HCT116 (cell line): ENCODE measurements at regions not wholly inside any gene's neighbourhood (a gene's known extent, or its start where the extent isn't known, plus 50 kb on each side); places are given as distances from the start of the nearest gene placed in this dataset.

Experiments used
- ATAC-seq: fragments of 200-7000 bp; cut with Tn5 transposase; 2 replicates; pipeline ENCODE4 v1.9.1; 2020; ENCODE audit warnings: mild to moderate bottlenecking, moderate library complexity
- BruUV-seq: library from RNA; stranded (reverse); fragments of 400-500 nt; replicated peaks from 2 replicates; lab custom pipeline; 2021; lab: Mats Ljungman, UMichigan
- CTCF ChIA-PET: fragments of 300-600 bp; sonication (Branson Sonifier 250); formaldehyde crosslinking; loops from one replicate; lab custom pipeline; 2021; ENCODE audit warnings: antibody characterized with exemption; lab: Charles Lee
- POLR2A ChIA-PET: fragments of 300-600, 350-600 bp; sonication (Branson Sonifier 250); formaldehyde crosslinking; loops from one replicate; lab custom pipeline; 2021; ENCODE audit warnings: antibody characterized with exemption; lab: Charles Lee
- RAD21 ChIA-PET, 2 experiments: fragments of 300-600 bp; sonication (Branson Sonifier 250); formaldehyde crosslinking; loops; one replicate each; lab custom pipeline; 2023; ENCODE audit warnings: low total read pairs in 2 of 2; ENCODE audit not compliant: uncharacterized antibody in 2 of 2, unreplicated experiment in 2 of 2, low non-redundant PET in 1 of 2; lab: Charles Lee
- DNase-seq: peaks from one replicate; pipeline ENCODE4 v3.0.0-alpha.2; 2010; ENCODE audit warnings: low read depth, low spot score
- H2AFZ ChIP-seq: fragments of 200-600 bp; shearing (Covaris generic), sonication (generic); 2 replicates; pipeline ENCODE4 v1.6.1; 2017; ENCODE audit warnings: low read depth, mixed run types, mixed read lengths, antibody characterized with exemption, low read length; ENCODE audit not compliant: poor library complexity, severe bottlenecking
- H3K27ac ChIP-seq: 2 replicates; pipeline ENCODE4 v1.5.1; 2012; ENCODE audit warnings: low read depth, low read length
- H3K27me3 ChIP-seq: fragments of 200-600 bp; sonication (generic); 2 replicates; pipeline ENCODE4 v1.6.1; 2016; ENCODE audit warnings: mixed run types, low read length, mixed read lengths; ENCODE audit not compliant: insufficient read depth
- H3K36me3 ChIP-seq, 2 experiments: fragments of 200-500 bp in 1 of 2; fragments of 200-600 bp in 1 of 2; sonication (Bioruptor generic) in 1 of 2; sonication (generic) in 1 of 2; 2 replicates each; pipeline versions ENCODE4 v1.5.1 to v1.6.1; 2014 to 2016; ENCODE audit warnings: low read length in 2 of 2, inconsistent platforms in 1 of 2, mixed read lengths in 1 of 2, mixed run types in 1 of 2; ENCODE audit not compliant: insufficient read depth in 2 of 2, control insufficient read depth in 1 of 2
- H3K4me1 ChIP-seq, 2 experiments: fragments of 200-600 bp in 1 of 2; sonication (generic) in 1 of 2; 2 replicates each; pipeline versions ENCODE4 v1.5.1 to v1.6.1; 2012 to 2017; ENCODE audit warnings: low read length in 2 of 2, inconsistent platforms in 1 of 2, mild to moderate bottlenecking in 1 of 2, mixed read lengths in 1 of 2, mixed run types in 1 of 2, moderate library complexity in 1 of 2; ENCODE audit not compliant: insufficient read depth in 2 of 2, control insufficient read depth in 1 of 2
- H3K4me2 ChIP-seq: fragments of 200-600 bp; sonication (generic); 2 replicates; pipeline ENCODE4 v1.6.1; 2017; ENCODE audit warnings: mixed run types, low read length, mixed read lengths
- H3K4me3 ChIP-seq, 2 experiments: fragments of 200-600 bp in 1 of 2; sonication (generic) in 1 of 2; replicated peaks in 1 of 2; 2 replicates each; pipeline ENCODE4 v1.5.1; 2011 to 2016; ENCODE audit warnings: low read length in 2 of 2, control low read depth in 1 of 2, low read depth in 1 of 2, mild to moderate bottlenecking in 1 of 2, mixed read lengths in 1 of 2, mixed run types in 1 of 2
- H3K79me2 ChIP-seq: fragments of 200-600 bp; sonication (generic); 2 replicates; pipeline ENCODE4 v1.6.1; 2017; ENCODE audit warnings: mild to moderate bottlenecking, mixed run types, low read length, moderate library complexity, mixed read lengths; ENCODE audit not compliant: insufficient read depth
- H3K9ac ChIP-seq: fragments of 200-600 bp; sonication (generic); 2 replicates; pipeline ENCODE4 v1.6.1; 2016; ENCODE audit warnings: low read length, mixed read lengths
- H3K9me2 ChIP-seq: fragments of 200-600 bp; sonication (generic), shearing (Covaris generic); 2 replicates; pipeline ENCODE4 v1.6.1; 2017; ENCODE audit warnings: mixed run types, mild to moderate bottlenecking, moderate library complexity; ENCODE audit not compliant: insufficient read depth
- H3K9me3 ChIP-seq, 2 experiments: fragments of 200-500 bp in 1 of 2; fragments of 200-600 bp in 1 of 2; sonication (Bioruptor generic) in 1 of 2; sonication (generic) in 1 of 2; 2 replicates each; pipeline ENCODE4 v1.6.1; 2014 to 2017; ENCODE audit warnings: low read length in 2 of 2, mixed read lengths in 2 of 2, inconsistent platforms in 1 of 2, low read depth in 1 of 2, mild to moderate bottlenecking in 1 of 2, mixed run types in 1 of 2, moderate library complexity in 1 of 2; ENCODE audit not compliant: control insufficient read depth in 1 of 2, insufficient read depth in 1 of 2
- H4K20me1 ChIP-seq: fragments of 200-600 bp; sonication (generic), shearing (Covaris generic); 2 replicates; pipeline ENCODE4 v1.6.1; 2017; ENCODE audit warnings: mixed run types, mild to moderate bottlenecking, moderate library complexity; ENCODE audit not compliant: insufficient read depth
- ATF3 ChIP-seq: IDR thresholded peaks from 2 replicates; pipeline ENCODE4 v1.6.1; 2012
- CBX3 ChIP-seq: IDR thresholded peaks from 2 replicates; pipeline ENCODE4 v1.6.1; 2012; ENCODE audit warnings: low read depth
- CEBPB ChIP-seq: IDR thresholded peaks from 2 replicates; pipeline ENCODE4 v1.6.1; 2012; ENCODE audit warnings: low read depth
- CTCF ChIP-seq, 3 experiments: fragments of 200-600 bp in 1 of 3; sonication (generic) in 1 of 3; IDR thresholded peaks in 2 of 3; conservative IDR thresholded peaks in 1 of 3; 2 replicates each; pipeline ENCODE4 v1.5.1; 2012 to 2017; ENCODE audit warnings: low read depth in 2 of 3, low read length in 2 of 3, antibody characterized with exemption in 1 of 3, borderline replicate concordance in 1 of 3, control low read depth in 1 of 3, mild to moderate bottlenecking in 1 of 3, mixed read lengths in 1 of 3, mixed run types in 1 of 3, moderate library complexity in 1 of 3; ENCODE audit not compliant: insufficient read depth in 1 of 3
- EGR1 ChIP-seq: IDR thresholded peaks from 2 replicates; pipeline ENCODE4 v1.6.1; 2012; ENCODE audit warnings: low read depth
- ELF1 ChIP-seq: IDR thresholded peaks from 2 replicates; pipeline ENCODE4 v1.6.1; 2012; ENCODE audit warnings: low read depth, borderline replicate concordance
- EZH2 ChIP-seq: fragments of 200-600 bp; sonication (generic); IDR thresholded peaks from 2 replicates; pipeline ENCODE4 v1.6.1; 2017; ENCODE audit warnings: antibody characterized with exemption, mixed run types
- FOSL1 ChIP-seq: IDR thresholded peaks from 2 replicates; pipeline ENCODE4 v1.6.1; 2012; ENCODE audit warnings: low read depth
- JUND ChIP-seq: IDR thresholded peaks from 2 replicates; pipeline ENCODE4 v1.6.1; 2012
- POLR2A ChIP-seq: IDR thresholded peaks from 2 replicates; pipeline ENCODE4 v1.7.0; 2011; ENCODE audit warnings: borderline replicate concordance; ENCODE audit not compliant: insufficient read depth, insufficient read length; ENCODE audit errors: extremely low read depth
- RAD21 ChIP-seq: IDR thresholded peaks from 2 replicates; pipeline ENCODE4 v1.6.1; 2012; ENCODE audit warnings: low read depth, mild to moderate bottlenecking
- REST ChIP-seq: IDR thresholded peaks from 2 replicates; pipeline ENCODE4 v1.6.1; 2012; ENCODE audit warnings: low read depth
- SIN3A ChIP-seq: IDR thresholded peaks from 2 replicates; pipeline ENCODE4 v1.6.1; 2012; ENCODE audit warnings: low read depth
- SP1 ChIP-seq: IDR thresholded peaks from 2 replicates; pipeline ENCODE4 v1.6.1; 2012; ENCODE audit warnings: low read depth
- ZBTB33 ChIP-seq: IDR thresholded peaks from 2 replicates; pipeline ENCODE4 v1.6.1; 2011; ENCODE audit warnings: mild to moderate bottlenecking, low read length, moderate library complexity; ENCODE audit not compliant: insufficient replicate concordance; ENCODE audit errors: extremely low read depth
- ZFX ChIP-seq: fragments of 450-650 bp; IDR thresholded peaks from 2 replicates; pipeline ENCODE4 v1.6.1; 2017
- ZNF274 ChIP-seq: fragments of 200-500 bp; sonication (Bioruptor generic); IDR thresholded peaks from 2 replicates; pipeline ENCODE4 v1.6.1; 2014; ENCODE audit warnings: mild to moderate bottlenecking, low read depth, low read length, inconsistent platforms
- intact Hi-C: fragments of 100-400 bp; cut with micrococcal nuclease; formaldehyde crosslinking; loops from 2 replicates; pipeline ENCODE4 v1.10.0; 2022
- TF ChIP-seq, protein P1 (sequence below): IDR thresholded peaks from 2 replicates; pipeline ENCODE4 v1.6.1; 2012

DNA sequence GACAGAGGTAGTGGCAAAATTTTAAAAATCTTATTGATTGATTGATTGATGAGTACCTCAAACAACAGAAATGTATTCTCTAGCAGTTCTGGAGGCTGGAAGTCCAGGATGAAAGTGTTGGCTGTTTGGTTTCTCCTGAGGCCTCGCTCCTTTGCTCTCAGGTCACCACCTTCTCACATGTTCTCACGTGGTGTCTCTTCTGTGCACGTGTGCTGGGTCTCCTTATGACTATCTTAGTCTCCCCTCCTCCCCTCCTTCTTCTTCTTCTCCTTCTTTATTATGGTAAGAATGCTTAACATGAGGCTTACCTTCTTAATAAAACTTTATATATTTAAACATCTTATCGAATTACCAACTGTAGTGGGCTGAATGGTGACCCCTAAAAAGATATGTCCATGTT, 446.0 kb upstream of the SPHKAP start:
- BruUV-seq = no TSS peak
- H4K20me1 ChIP-seq = no peaks in the 10 kb centered on the region
- POLR2A ChIA-PET = no interaction called here
- CTCF ChIA-PET = no interaction called here
- H3K36me3 ChIP-seq = no peaks in the 10 kb centered on the region
- intact Hi-C loops = no loop called here
- no peaks in the 10 kb centered on the region for H3K27me3 ChIP-seq
- H3K4me3 ChIP-seq = no peak overlapping the region
- H3K9ac ChIP-seq = no peak overlapping the region
- H3K4me2 ChIP-seq = no peak overlapping the region
- no peaks in the 10 kb centered on the region for H3K9me2 ChIP-seq
- H3K9me3 ChIP-seq = no peaks in the 10 kb centered on the region
- no peak overlapping the region for H3K27ac ChIP-seq
- no peak overlapping the region for H2AFZ ChIP-seq
- no peaks in the 10 kb centered on the region for H3K79me2 ChIP-seq
- ATAC-seq (no peak), DNase-seq (no peak)
- no peaks in the 10 kb centered on the region for H3K4me1 ChIP-seq
- RAD21 ChIA-PET = no interaction called here
- TF ChIP-seq REST (no peak), ELF1 (no peak), SIN3A (no peak), CBX3 (no peak), RAD21 (no peak), CEBPB (no peak), SP1 (no peak), EGR1 (no peak), ZFX (no peak), ATF3 (no peak), POLR2A (no peak), ZBTB33 (no peak), JUND (no peak), ZNF274 (no peak), CTCF (IDR thresholded peaks at IDR 0.05 in 2 of 3, conservative IDR thresholded peaks at IDR 0.05 in 1 of 3; ENCODE audit: borderline replicate concordance in 1 of 3, insufficient read depth in 1 of 3, low read depth in 2 of 3, low read length in 2 of 3) (no peak), EZH2 (no peak), FOSL1 (no peak)
- TF ChIP-seq, protein P1, sequence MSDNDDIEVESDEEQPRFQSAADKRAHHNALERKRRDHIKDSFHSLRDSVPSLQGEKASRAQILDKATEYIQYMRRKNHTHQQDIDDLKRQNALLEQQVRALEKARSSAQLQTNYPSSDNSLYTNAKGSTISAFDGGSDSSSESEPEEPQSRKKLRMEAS = no peak
